ENCODE measurements at regions not wholly inside any gene's neighbourhood (a gene's known extent, or its start where the extent isn't known, plus 50 kb on each side); places are given as distances from the start of the nearest gene placed in this dataset.

DNA sequence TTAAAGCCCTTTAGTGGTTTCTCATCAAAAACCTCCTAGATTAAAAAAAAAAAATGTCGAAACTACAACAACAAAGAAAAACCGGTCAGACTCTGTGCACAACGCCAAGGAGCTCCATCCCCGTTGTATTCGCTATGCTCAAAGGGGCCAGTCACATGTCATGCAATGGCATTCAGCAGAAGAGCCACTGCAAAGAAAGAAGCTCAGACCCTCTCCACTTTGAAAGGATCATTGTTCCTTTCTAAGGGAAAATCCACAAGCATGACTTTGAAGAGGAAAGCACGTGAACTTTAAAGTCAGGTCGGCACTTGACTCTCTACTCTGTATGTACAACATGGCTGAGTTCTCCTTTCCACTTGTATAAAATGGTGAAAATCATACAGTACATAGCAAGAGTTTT is 655.6 kb downstream of the ETS1 start:
- Mint-ChIP-seq H3K27ac (ENCODE audit: low read depth) (no peak overlapping the region), H3K27me3 (peaks cover 58% of the 10 kb centered on the region), H3K4me3 (no peak overlapping the region), H3K9me3 (no peaks in the 10 kb centered on the region), H3K36me3 (ENCODE audit: insufficient read depth) (no peaks in the 10 kb centered on the region), H3K4me1 (no peaks in the 10 kb centered on the region)
- no peak for DNase-seq (ENCODE audit: low spot score in 2 of 2)
- no peak for ATAC-seq (replicated peaks; ENCODE audit: extremely low read depth, poor library complexity, severe bottlenecking)

DNA sequence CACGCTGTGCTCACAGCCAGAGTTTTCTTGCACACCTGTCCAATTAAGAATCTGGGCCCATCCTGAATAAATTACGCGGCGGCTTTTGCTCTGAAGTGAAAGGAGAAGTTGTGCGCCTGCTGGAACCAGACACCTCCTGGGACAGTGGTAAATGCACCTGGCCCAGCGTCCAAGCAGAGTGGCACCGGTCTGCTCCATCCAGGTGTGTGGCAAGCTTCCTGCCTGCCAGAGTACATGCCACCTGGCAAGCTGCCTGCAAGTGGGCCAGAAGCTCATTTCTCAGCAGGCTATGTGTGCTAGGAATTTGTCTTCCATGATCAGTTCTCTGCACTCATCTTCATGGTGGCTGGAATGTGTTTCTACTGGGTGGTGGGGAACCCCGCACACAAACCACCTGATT is 660.6 kb downstream of the ETS1 start:
- Mint-ChIP-seq H3K9me3 (no peaks in the 10 kb centered on the region), H3K4me3 (no peak overlapping the region), H3K36me3 (ENCODE audit: insufficient read depth) (no peaks in the 10 kb centered on the region), H3K4me1 (no peaks in the 10 kb centered on the region), H3K27me3 (peaks cover 53% of the 10 kb centered on the region), H3K27ac (ENCODE audit: low read depth) (no peak overlapping the region)
- ATAC-seq (replicated peaks; ENCODE audit: extremely low read depth, poor library complexity, severe bottlenecking) (no peak), DNase-seq (ENCODE audit: low spot score in 2 of 2) (no peak)

DNA sequence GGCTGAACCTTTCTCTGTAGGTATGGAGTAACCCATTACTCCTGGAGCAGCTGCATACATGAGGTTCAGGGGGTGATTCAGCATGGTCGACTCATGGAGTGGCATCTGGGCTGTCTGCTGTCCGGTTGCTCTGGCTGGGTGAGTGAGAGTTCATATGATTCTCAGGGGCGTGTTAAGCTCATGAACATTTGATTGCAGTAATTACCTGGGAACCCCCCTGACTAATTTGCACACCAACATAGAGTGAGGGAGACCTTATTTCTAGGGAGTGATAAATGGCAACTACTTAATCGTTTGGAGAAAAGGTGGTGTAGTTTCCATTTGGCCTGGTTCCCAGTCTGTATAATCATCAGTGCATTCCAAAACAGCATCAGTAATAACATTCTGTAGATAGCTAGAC is 661.9 kb downstream of the ETS1 start:
- Mint-ChIP-seq H3K27me3 (peaks cover 61% of the 10 kb centered on the region), H3K9me3 (no peaks in the 10 kb centered on the region), H3K27ac (ENCODE audit: low read depth) (no peak overlapping the region), H3K4me1 (no peaks in the 10 kb centered on the region), H3K36me3 (ENCODE audit: insufficient read depth) (no peaks in the 10 kb centered on the region), H3K4me3 (no peak overlapping the region)
- DNase-seq (ENCODE audit: low spot score in 2 of 2) (no peak), ATAC-seq (replicated peaks; ENCODE audit: extremely low read depth, poor library complexity, severe bottlenecking) (no peak)

DNA sequence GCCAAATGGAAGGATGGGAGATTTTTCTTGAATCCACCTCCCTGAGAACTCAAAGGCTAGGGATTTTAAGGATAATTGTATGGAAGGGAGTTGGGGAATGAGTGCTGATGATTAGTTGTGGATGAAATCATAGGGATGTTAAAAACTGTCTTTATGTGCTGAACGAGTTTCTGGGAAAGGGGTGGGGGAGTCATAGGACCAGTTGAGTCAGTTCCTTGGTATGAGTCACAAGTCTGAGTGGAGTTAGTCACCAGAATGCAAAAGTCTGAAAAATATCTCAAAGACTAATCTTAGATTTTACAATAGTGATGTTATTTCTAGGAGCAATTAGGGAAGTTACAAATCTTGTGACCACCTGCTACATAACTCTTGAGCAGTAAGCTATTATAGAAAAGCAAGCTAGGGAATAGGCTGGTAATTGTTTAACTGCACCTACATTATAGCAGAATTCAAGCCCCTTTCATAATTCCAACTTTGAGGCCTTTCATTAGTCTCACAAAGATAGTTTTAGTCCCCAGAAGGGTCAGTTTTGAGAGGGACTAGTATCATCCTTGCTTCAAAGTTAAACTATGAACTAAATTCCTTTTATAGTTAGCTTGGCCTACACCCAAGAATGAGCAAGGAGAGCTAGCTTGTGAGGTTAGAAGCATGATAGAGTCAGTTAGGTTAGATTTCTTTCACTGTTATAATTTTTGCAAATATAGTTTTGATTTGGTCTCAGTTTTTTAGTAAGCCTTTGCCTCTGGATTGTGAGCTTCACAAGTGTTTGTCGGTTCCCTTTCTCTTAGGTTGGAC is 668.0 kb downstream of the ETS1 start:
- H3K9me3 Mint-ChIP-seq: peaks cover 6% of the 10 kb centered on the region
- no peak overlapping the region for H3K27ac Mint-ChIP-seq (ENCODE audit: low read depth)
- H3K4me3 Mint-ChIP-seq: no peak overlapping the region
- no peaks in the 10 kb centered on the region for H3K4me1 Mint-ChIP-seq
- no peak for ATAC-seq (replicated peaks; ENCODE audit: extremely low read depth, poor library complexity, severe bottlenecking)
- peaks cover 57% of the 10 kb centered on the region for H3K27me3 Mint-ChIP-seq
- no peak for DNase-seq (ENCODE audit: low spot score in 2 of 2)
- no peaks in the 10 kb centered on the region for H3K36me3 Mint-ChIP-seq (ENCODE audit: insufficient read depth)

DNA sequence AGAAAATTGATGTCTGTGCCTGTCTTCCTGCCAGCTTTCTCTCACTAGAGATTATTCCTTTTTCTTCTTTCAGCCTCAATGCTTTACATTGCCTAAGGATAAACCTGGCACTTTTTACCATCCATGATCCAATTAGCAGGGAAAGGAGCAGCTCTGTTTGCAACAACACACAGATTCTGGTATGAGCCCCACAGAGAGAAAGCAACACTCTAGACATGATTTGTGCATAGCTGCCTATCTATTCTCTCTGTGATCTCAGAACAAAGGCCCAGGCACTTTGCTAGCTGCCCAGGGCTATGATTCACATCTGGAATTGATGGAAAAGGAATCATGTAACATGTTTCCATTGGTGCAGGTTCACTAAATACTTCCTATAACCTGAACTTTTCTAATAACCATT is 685.0 kb downstream of the ETS1 start:
- no peak for ATAC-seq (replicated peaks; ENCODE audit: extremely low read depth, poor library complexity, severe bottlenecking)
- peaks cover 25% of the 10 kb centered on the region for H3K27me3 Mint-ChIP-seq

DNA sequence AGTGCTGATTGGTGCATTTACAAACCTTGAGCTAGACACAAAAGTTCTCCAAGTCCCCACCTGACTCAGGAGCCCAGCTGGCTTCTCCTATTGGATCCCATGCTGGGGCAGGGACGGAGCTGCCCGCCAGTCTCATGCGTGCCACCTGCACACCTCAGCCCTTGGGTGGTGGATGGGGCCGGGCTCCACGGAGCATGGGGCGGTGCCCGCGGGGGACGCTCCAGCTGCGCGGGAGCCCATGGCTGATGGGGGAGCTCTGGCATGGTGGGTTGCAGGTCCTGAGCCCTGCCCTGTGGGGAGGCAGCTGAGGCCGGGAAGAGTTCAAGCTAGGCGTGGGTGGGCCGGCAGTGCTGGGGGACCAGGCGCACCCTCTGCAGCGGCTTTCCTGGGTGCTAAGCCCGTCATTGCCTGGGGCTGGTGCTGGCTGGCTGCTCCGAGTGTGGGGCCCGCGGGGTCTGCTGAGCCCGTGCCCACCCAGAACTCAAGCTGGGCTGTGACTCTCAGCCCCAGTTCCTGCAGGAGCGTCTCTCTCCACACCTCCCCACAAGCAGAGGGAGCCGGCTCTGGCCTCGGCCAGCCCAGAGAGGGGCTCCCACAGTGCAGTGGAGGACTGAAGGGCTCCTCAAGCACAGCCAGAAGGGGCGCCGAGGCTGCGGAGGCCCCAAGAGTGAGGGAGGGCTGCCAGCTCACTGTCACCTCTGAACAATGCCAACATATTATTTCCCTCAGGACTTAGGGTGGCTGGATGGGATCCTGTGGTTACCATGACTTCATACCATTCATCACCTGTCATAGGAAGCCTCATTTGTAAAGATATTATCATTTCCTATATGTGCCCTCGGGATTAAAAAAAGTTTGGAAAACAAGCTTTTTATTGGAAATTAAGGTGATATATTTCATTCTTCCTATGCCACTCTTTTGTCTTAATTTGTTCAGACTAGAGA is 688.7 kb downstream of the ETS1 start:
- Mint-ChIP-seq H3K4me1 (no peaks in the 10 kb centered on the region), H3K9me3 (no peaks in the 10 kb centered on the region), H3K27me3 (peaks cover 6% of the 10 kb centered on the region), H3K36me3 (ENCODE audit: insufficient read depth) (no peaks in the 10 kb centered on the region), H3K4me3 (no peak overlapping the region), H3K27ac (ENCODE audit: low read depth) (no peak overlapping the region)
- DNase-seq (ENCODE audit: low spot score in 2 of 2): no peak
- ATAC-seq (replicated peaks; ENCODE audit: extremely low read depth, poor library complexity, severe bottlenecking): no peak

More for the DNA sequence above, 685.0 kb downstream of the ETS1 start:
- DNase-seq (ENCODE audit: low spot score in 2 of 2): no peak
- Mint-ChIP-seq H3K27ac (ENCODE audit: low read depth) (no peak overlapping the region), H3K4me1 (no peaks in the 10 kb centered on the region), H3K9me3 (no peaks in the 10 kb centered on the region), H3K36me3 (ENCODE audit: insufficient read depth) (no peaks in the 10 kb centered on the region), H3K4me3 (no peak overlapping the region)

DNA sequence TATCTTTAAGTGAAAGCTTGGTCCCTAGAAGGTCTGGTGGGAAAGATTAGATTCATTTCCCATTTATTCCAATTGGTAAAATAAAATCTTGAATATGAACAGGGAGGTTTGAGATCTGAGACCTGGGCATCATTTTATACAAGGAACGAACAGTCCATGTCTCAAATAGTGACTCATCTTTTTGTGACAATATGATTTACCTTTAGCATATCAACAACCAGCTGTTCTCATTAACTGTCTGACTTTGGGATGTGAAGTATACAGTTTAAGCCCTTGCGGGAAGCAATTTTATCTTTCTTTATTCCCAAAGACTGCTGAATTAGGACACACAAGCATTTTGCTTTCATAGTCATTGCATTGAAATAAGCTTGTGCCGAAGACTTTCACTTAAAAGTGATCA is 691.6 kb downstream of the ETS1 start:
- Mint-ChIP-seq H3K4me3 (no peak overlapping the region), H3K4me1 (no peaks in the 10 kb centered on the region), H3K27me3 (peaks cover 14% of the 10 kb centered on the region), H3K27ac (ENCODE audit: low read depth) (no peak overlapping the region), H3K36me3 (ENCODE audit: insufficient read depth) (no peaks in the 10 kb centered on the region), H3K9me3 (no peaks in the 10 kb centered on the region)
- no peak for DNase-seq (ENCODE audit: low spot score in 2 of 2)
- no peak for ATAC-seq (replicated peaks; ENCODE audit: extremely low read depth, poor library complexity, severe bottlenecking)

DNA sequence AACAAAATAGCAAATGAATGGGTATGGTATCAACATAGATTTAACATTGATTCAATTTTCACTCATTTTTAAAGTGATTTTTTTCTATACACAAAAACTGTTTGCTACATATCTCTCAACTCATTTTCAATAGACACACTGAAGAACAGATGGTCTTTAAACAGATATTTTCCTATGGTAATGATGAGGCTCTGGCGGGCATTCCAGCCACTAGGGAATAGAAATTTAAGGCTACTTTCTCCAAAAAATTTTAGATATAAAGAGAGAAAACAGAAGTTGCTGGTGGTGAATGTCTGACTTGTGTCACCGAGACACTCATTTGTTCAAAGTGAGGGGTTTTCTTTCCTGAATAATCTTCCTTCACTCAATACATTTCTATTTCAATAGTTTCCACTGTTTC is 693.0 kb downstream of the ETS1 start:
- no peaks in the 10 kb centered on the region for H3K36me3 Mint-ChIP-seq (ENCODE audit: insufficient read depth)
- DNase-seq (ENCODE audit: low spot score in 2 of 2) (no peak), ATAC-seq (replicated peaks; ENCODE audit: extremely low read depth, poor library complexity, severe bottlenecking) (no peak)
- H3K9me3 Mint-ChIP-seq: no peaks in the 10 kb centered on the region
- H3K27me3 Mint-ChIP-seq: peaks cover 19% of the 10 kb centered on the region
- no peak overlapping the region for H3K4me3 Mint-ChIP-seq
- H3K4me1 Mint-ChIP-seq: no peaks in the 10 kb centered on the region
- no peak overlapping the region for H3K27ac Mint-ChIP-seq (ENCODE audit: low read depth)

DNA sequence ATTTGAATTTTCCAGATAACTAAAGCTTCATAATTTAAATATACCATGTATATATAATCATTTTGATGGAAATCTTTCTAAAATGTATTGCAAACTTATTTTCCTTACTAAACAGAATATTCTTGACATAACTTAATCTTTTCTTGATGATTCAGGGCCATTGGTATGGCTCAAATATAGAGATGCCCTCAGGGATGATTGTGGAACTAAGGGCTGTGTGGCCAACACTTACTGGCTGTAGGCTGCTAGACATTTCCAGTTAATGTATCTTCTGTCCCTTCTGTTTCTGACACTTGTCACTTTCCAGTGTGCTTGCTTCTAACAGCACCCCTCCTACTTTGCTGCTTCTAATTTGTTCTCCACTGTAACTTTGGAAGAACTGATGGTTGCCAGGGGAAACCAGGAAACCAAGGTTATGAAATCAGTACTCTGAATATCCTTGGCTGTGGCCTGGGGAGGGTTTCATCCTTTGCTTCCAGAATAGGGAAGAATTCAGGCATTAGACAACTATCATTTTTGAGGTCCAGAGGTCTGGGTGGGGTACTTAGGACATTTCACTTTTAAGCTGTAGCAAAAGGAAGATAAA is 697.2 kb downstream of the ETS1 start:
- Mint-ChIP-seq H3K36me3 (ENCODE audit: insufficient read depth) (no peaks in the 10 kb centered on the region), H3K4me3 (no peak overlapping the region), H3K9me3 (peaks cover 8% of the 10 kb centered on the region), H3K27ac (ENCODE audit: low read depth) (no peak overlapping the region), H3K4me1 (no peaks in the 10 kb centered on the region), H3K27me3 (peaks cover 25% of the 10 kb centered on the region)
- ATAC-seq (replicated peaks; ENCODE audit: extremely low read depth, poor library complexity, severe bottlenecking) (no peak), DNase-seq (ENCODE audit: low spot score in 2 of 2) (no peak)

DNA sequence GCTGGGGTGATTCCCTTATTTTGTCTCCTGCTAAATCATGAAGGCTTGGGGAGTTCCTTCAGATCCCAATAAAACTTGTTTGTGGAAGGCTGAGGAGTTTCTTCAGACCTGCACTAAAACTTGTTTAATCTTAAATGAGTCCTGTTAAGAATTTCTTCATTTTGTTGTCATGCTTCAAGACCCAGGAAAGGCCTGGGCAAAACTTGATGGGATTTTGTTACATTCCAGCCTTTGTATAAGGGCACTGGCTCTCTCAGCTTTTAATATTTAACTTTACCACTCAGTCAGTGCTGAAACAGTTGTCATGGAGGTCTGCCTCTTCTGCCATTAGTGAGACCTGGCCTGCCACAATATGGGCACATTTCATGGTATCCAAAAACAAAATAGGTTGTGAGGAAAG is 699.0 kb downstream of the ETS1 start:
- Mint-ChIP-seq H3K4me1 (no peaks in the 10 kb centered on the region), H3K4me3 (no peak overlapping the region), H3K27ac (ENCODE audit: low read depth) (no peak overlapping the region)

DNA sequence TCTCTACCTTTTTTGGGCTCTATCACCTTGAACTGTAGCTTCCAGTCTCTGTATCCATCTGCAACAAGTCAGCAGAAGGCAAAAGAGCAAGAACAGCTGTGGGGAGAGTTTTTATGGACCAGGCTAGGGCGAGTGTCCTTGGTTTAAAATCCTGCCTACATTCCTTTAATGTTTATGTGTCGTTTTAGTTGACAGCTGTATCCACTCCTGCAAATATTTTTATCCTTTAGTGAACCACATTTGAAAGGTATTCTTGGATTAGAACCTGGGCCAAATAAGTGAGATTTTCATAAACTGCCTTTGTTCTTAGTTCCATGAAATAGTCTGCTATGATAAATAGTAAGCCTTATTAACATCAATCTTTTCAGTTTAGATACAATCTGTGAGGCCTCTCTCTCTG is 712.2 kb downstream of the ETS1 start:
- no peaks in the 10 kb centered on the region for H3K36me3 Mint-ChIP-seq (ENCODE audit: insufficient read depth)
- no peak overlapping the region for H3K27ac Mint-ChIP-seq (ENCODE audit: low read depth)
- no peak overlapping the region for H3K4me3 Mint-ChIP-seq
- DNase-seq (ENCODE audit: low spot score in 2 of 2): no peak
- no peak for ATAC-seq (replicated peaks; ENCODE audit: extremely low read depth, poor library complexity, severe bottlenecking)
- H3K9me3 Mint-ChIP-seq: no peaks in the 10 kb centered on the region
- H3K27me3 Mint-ChIP-seq: peaks cover 33% of the 10 kb centered on the region
- H3K4me1 Mint-ChIP-seq: no peaks in the 10 kb centered on the region

More for the DNA sequence above, 699.0 kb downstream of the ETS1 start:
- ATAC-seq (replicated peaks; ENCODE audit: extremely low read depth, poor library complexity, severe bottlenecking): no peak
- peaks cover 8% of the 10 kb centered on the region for H3K9me3 Mint-ChIP-seq
- no peaks in the 10 kb centered on the region for H3K36me3 Mint-ChIP-seq (ENCODE audit: insufficient read depth)
- no peak for DNase-seq (ENCODE audit: low spot score in 2 of 2)
- peaks cover 25% of the 10 kb centered on the region for H3K27me3 Mint-ChIP-seq

DNA sequence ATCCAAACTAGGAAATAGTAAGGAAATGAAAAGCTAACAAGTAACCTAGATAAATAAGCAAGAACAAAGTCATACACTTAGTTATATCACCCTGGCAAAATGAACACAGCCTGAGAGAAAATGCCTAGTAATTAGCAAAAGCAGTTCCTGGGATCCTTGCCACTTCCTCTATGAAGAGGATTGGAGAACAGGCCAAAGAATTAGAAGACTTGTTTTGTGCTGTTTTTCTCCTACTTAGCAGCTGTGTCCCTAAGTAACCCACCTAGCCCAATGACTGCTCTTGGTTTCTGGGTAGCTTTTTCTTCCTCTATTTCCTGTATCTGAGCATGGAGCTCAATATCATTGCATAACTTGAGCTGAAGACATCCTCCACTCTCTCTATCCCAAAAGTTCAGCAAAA is 713.9 kb downstream of the ETS1 start:
- DNase-seq (ENCODE audit: low spot score in 2 of 2) (no peak), ATAC-seq (replicated peaks; ENCODE audit: extremely low read depth, poor library complexity, severe bottlenecking) (no peak)
- Mint-ChIP-seq H3K4me1 (no peaks in the 10 kb centered on the region), H3K27ac (ENCODE audit: low read depth) (no peak overlapping the region), H3K4me3 (no peak overlapping the region), H3K9me3 (no peaks in the 10 kb centered on the region), H3K27me3 (peaks cover 31% of the 10 kb centered on the region), H3K36me3 (ENCODE audit: insufficient read depth) (no peaks in the 10 kb centered on the region)
